ENCODE measurements at regions not wholly inside any gene's neighbourhood (a gene's known extent, or its start where the extent isn't known, plus 50 kb on each side); places are given as distances from the start of the nearest gene placed in this dataset.

DNA sequence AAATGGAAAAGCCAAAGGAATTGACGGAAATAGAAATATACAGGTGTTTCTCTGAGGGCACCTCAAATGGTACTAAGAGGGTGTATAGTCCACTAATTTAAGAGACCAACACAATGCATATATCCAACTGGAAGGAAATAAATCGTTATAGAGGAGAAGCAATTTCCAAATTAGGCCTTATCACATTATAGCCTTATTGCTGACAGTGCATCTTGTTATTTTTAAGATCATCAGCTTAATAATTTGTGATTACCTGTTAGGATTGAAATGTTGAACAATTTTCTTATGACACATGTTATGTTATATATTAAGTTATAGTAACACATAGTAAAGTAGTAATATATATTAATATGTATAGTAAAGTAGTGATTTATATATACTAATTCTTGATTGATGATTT, 915.7 kb upstream of the PCDH9 start:
- Histone ChIP-seq H3K27me3 (no peaks in the 10 kb centered on the region), H3K9me3 (ENCODE audit: low read depth) (no peaks in the 10 kb centered on the region), H3K4me1 (ENCODE audit: low read depth) (no peaks in the 10 kb centered on the region), H3K36me3 (no peaks in the 10 kb centered on the region), H3K27ac (no peak overlapping the region), H3K4me3 (no peak overlapping the region)
- DNase-seq (ENCODE audit: low read depth in 1 of 2, low spot score in 1 of 2), result no peak
- TF ChIP-seq, protein P1, sequence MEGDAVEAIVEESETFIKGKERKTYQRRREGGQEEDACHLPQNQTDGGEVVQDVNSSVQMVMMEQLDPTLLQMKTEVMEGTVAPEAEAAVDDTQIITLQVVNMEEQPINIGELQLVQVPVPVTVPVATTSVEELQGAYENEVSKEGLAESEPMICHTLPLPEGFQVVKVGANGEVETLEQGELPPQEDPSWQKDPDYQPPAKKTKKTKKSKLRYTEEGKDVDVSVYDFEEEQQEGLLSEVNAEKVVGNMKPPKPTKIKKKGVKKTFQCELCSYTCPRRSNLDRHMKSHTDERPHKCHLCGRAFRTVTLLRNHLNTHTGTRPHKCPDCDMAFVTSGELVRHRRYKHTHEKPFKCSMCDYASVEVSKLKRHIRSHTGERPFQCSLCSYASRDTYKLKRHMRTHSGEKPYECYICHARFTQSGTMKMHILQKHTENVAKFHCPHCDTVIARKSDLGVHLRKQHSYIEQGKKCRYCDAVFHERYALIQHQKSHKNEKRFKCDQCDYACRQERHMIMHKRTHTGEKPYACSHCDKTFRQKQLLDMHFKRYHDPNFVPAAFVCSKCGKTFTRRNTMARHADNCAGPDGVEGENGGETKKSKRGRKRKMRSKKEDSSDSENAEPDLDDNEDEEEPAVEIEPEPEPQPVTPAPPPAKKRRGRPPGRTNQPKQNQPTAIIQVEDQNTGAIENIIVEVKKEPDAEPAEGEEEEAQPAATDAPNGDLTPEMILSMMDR (IDR thresholded peaks at IDR 0.05; ENCODE audit: low read depth, low read length), result no peak

DNA sequence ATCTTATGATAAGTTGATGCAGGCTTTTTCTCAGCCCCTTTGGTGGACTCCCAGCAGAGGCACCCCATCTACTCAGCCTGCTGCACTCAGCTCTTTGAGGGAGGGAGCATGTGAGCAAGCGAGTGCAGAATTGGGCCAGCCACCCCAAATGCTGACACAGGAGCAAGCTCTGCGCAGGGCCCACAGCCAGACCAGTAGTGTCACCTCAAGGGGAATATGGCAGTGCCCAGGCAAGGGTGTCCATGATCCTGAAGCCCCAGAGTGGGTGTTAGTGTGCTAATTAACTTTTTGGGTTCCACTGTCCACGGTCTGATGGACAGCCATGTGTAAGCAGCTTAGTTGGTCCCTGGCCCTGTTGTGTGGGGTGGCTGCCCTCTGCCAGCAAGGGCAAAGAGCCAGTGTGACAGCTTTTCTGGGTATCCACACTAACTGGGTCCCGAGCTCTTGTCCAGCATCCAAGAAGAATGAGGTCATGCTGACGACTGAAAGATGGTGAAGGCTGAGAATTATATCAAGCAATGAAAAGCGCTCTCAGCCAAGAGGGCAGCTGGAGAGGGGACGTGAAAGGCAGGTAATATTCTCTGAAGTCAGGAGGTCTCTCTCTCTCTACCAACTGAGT, 898.3 kb upstream of the PCDH9 start:
- Histone ChIP-seq H3K4me1 (ENCODE audit: low read depth) (no peaks in the 10 kb centered on the region), H3K36me3 (no peaks in the 10 kb centered on the region), H3K27ac (no peak overlapping the region), H3K9me3 (ENCODE audit: low read depth) (no peaks in the 10 kb centered on the region), H3K27me3 (no peaks in the 10 kb centered on the region), H3K4me3 (no peak overlapping the region)
- TF ChIP-seq, protein P1 (IDR thresholded peaks at IDR 0.05; ENCODE audit: low read depth, low read length), result no peak
- no peak for DNase-seq (ENCODE audit: low read depth in 1 of 2, low spot score in 1 of 2)

DNA sequence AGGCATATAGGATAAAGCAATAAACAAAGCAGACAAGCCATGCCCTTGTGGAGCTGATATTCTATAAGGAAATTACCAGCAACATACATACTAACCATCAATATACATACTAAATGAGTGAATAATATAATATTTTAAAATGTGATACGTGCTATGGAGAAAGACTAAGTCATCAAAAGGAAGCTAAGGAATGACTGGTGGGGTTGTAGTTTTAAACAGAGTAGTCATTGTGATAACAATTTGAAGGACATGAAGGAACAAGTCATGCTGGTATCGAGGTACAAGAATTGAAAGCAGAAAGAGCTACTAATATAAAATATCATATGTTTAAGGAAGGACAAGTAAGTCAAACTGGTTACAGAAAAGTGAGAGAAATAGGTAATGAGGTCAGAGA, 894.9 kb upstream of the PCDH9 start:
- H3K9me3 ChIP-seq (ENCODE audit: low read depth), result no peaks in the 10 kb centered on the region
- no peak for DNase-seq (ENCODE audit: low read depth in 1 of 2, low spot score in 1 of 2)
- no peaks in the 10 kb centered on the region for H3K27me3 ChIP-seq
- H3K4me3 ChIP-seq, result no peak overlapping the region
- H3K4me1 ChIP-seq (ENCODE audit: low read depth), result no peaks in the 10 kb centered on the region
- TF ChIP-seq, protein P1 (IDR thresholded peaks at IDR 0.05; ENCODE audit: low read depth, low read length), result no peak
- no peaks in the 10 kb centered on the region for H3K36me3 ChIP-seq
- no peak overlapping the region for H3K27ac ChIP-seq

DNA sequence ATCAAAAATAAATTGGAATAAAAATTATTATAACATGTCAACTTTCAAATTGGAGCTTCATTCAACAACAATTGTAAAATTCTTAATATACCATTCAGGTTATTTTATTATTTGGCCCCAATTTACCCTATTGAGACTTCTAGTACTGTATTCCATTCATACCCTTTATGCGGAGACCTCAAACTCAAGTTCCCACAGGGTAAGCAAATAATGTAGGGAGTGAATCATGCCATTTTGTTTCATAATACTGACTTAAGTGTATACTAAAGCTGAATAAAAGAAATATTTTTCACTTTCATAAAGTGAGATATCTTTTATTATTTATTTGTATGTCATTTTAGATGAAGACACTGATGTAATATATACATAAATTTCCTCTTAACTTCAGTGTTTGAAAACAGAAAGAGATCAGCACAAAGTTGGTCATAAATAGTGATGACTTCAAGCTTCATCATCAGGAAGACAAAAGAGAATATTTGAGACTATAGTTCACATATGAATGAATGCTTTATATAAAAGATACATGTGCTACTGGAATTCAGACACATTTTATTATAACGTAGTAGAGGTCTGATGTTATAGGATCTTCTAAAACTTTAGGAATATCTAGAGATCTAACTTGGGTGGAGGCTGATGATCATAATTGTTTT, 894.4 kb upstream of the PCDH9 start:
- DNase-seq (ENCODE audit: low read depth in 1 of 2, low spot score in 1 of 2), result no peak
- H3K27ac ChIP-seq, result no peak overlapping the region
- H3K4me3 ChIP-seq, result no peak overlapping the region
- no peaks in the 10 kb centered on the region for H3K9me3 ChIP-seq (ENCODE audit: low read depth)
- H3K36me3 ChIP-seq, result no peaks in the 10 kb centered on the region
- no peaks in the 10 kb centered on the region for H3K27me3 ChIP-seq
- TF ChIP-seq, protein P1 (IDR thresholded peaks at IDR 0.05; ENCODE audit: low read depth, low read length), result no peak
- H3K4me1 ChIP-seq (ENCODE audit: low read depth), result no peaks in the 10 kb centered on the region

DNA sequence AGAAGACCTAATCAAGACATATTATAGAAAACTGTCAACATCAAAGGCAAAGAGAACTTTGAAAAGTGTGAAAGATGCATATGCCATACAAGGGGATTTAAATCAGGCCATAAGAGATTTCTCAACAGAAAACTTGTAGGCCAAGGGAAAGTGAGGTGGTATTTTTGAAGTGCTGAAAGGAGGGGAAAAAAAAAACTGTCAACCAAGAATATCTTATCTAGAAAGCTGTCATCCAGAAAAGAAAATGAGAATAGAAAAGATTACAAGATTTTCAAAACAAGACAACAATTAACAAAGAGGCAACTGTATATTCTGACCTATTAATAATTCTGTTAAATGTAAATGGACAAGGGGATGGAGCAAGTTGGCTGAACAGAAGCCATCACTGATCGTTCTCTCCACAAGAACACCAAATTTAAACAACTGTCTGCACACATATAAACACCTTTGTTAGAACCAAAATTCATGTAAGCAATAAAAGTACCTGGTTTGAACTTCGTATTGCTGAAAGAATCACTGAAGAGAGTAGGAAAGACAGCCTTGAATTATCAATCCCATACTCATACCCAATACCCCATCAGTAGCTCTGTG, 880.1 kb upstream of the PCDH9 start:
- no peak overlapping the region for H3K4me3 ChIP-seq
- no peak overlapping the region for H3K27ac ChIP-seq
- H3K36me3 ChIP-seq, result no peaks in the 10 kb centered on the region
- TF ChIP-seq, protein P1 (IDR thresholded peaks at IDR 0.05; ENCODE audit: low read depth, low read length), result no peak
- no peaks in the 10 kb centered on the region for H3K27me3 ChIP-seq
- no peaks in the 10 kb centered on the region for H3K9me3 ChIP-seq (ENCODE audit: low read depth)
- no peak for DNase-seq (ENCODE audit: low read depth in 1 of 2, low spot score in 1 of 2)
- no peaks in the 10 kb centered on the region for H3K4me1 ChIP-seq (ENCODE audit: low read depth)
